ENCODE measurements at regions not wholly inside any gene's neighbourhood (a gene's known extent, or its start where the extent isn't known, plus 50 kb on each side); places are given as distances from the start of the nearest gene placed in this dataset.

GRCh38 chrX:45715748-45716147 is 515.1 kb upstream of the DIPK2B start:
- TF ChIP-seq POLR2A (IDR thresholded peaks at IDR 0.05) (no peak), CTCF (IDR thresholded peaks at IDR 0.05) (no peak)
